ENCODE measurements at regions not wholly inside any gene's neighbourhood (a gene's known extent, or its start where the extent isn't known, plus 50 kb on each side); places are given as distances from the start of the nearest gene placed in this dataset.

DNA sequence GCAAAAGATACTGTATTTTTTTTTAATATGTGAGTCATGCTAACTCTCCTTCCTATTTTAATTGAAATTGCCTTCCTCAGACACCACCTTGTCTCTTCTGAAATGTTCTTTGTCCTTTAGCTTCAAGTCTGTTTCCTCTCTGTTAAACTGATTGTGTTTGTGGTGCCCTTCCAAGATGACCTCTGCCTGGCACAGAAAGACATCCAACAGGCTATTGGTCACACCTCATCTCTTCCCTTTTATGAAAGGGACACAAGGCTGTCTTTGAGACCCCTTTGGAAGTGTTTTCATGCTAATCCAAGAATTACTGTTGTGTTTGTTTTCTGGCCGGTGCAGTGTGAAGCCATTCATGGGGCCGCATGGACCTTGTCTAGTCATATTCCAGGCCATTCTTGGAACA, 94.0 kb upstream of the PIK3C3 start:
- 89 to 92% methylated on average over 2 of the region's 2 CpGs for WGBS, 2 donors
- H3K36me3 ChIP-seq, result no peaks in the 10 kb centered on the region
- H3K9me3 ChIP-seq, result no peaks in the 10 kb centered on the region
- no peak for DNase-seq
- H3K27ac ChIP-seq, result no peak overlapping the region
- H3K27me3 ChIP-seq, result no peaks in the 10 kb centered on the region
- no peaks in the 10 kb centered on the region for H3K4me1 ChIP-seq
- TF ChIP-seq EP300 (IDR thresholded peaks at IDR 0.05), result no peak
- no peak for TF ChIP-seq POLR2A (IDR thresholded peaks at IDR 0.05)
- TF ChIP-seq POLR2AphosphoS5 (IDR thresholded peaks at IDR 0.05), result no peak
- TF ChIP-seq, protein P1, sequence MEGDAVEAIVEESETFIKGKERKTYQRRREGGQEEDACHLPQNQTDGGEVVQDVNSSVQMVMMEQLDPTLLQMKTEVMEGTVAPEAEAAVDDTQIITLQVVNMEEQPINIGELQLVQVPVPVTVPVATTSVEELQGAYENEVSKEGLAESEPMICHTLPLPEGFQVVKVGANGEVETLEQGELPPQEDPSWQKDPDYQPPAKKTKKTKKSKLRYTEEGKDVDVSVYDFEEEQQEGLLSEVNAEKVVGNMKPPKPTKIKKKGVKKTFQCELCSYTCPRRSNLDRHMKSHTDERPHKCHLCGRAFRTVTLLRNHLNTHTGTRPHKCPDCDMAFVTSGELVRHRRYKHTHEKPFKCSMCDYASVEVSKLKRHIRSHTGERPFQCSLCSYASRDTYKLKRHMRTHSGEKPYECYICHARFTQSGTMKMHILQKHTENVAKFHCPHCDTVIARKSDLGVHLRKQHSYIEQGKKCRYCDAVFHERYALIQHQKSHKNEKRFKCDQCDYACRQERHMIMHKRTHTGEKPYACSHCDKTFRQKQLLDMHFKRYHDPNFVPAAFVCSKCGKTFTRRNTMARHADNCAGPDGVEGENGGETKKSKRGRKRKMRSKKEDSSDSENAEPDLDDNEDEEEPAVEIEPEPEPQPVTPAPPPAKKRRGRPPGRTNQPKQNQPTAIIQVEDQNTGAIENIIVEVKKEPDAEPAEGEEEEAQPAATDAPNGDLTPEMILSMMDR (IDR thresholded peaks at IDR 0.05), result no peak
- H3K4me3 ChIP-seq, result no peak overlapping the region
- intact Hi-C loops (cut with DNase I), result no loop called here

DNA sequence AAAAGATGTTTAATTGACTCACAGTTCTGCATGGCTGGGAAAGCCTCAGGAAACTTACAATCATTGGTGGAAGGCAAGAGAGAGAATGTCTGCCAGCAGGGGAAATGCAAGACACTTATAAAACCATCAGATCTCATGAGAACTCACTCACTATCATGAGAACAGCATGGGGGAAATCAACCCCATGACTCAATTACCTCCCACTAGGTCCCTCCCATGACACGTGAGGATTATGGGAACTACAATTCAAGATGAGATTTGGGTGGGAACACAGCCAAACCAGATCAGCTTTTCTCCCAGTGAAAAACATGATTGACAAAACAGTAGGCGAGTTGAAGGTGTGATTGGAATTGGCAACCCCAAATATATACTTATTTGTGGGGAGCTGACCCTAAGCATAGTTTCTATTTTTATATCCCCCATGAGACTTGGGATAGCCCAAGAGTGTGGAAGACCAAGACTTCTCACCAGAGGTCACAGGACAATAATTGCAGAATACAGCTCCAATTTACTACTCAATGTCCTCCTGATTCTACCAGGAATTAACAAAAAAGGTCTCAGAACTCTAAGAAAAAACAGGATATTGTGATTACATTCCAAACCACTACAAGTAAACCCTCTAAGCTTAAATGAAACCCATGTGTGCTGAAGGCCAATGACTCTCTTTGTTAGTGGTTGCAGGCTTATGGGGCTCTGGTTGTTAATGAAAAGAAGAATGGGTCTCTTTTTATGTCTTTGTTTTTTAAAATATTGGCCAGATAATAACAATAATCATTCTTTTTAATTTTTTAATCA, 96.1 kb upstream of the PIK3C3 start:
- intact Hi-C loops (cut with DNase I), result no loop called here
- no peak for DNase-seq
- TF ChIP-seq POLR2AphosphoS5 (IDR thresholded peaks at IDR 0.05) (no peak), EP300 (IDR thresholded peaks at IDR 0.05) (no peak), POLR2A (IDR thresholded peaks at IDR 0.05) (no peak)
- TF ChIP-seq, protein P1 (IDR thresholded peaks at IDR 0.05), result no peak

DNA sequence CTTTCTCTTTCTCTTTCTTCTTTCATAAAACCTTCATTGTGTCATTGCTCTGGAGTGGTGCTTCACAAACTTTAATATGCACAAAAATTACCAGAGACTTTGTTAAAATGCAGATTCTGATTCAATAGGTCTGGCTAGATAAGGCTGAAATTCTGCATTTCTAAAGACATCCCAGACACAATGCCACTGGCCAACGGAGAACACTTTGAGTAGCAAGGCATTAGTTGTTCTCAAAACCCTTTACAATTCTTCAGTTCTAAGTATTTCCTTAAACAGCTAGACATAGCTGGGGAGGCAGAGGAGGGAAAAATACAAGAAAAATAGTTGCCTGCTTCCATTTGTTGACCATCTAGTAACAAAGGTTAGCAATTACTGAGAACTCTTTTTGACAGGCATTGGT, 101.8 kb upstream of the PIK3C3 start:
- DNase-seq, result no peak
- TF ChIP-seq, protein P1 (IDR thresholded peaks at IDR 0.05), result no peak
- TF ChIP-seq EP300 (IDR thresholded peaks at IDR 0.05), result no peak
- no peak for TF ChIP-seq POLR2A (IDR thresholded peaks at IDR 0.05)
- no peak for TF ChIP-seq POLR2AphosphoS5 (IDR thresholded peaks at IDR 0.05)
- Histone ChIP-seq H3K4me3 (no peak overlapping the region), H3K4me1 (no peaks in the 10 kb centered on the region), H3K27me3 (no peaks in the 10 kb centered on the region), H3K9me3 (no peaks in the 10 kb centered on the region), H3K36me3 (no peaks in the 10 kb centered on the region), H3K27ac (no peak overlapping the region)
- WGBS, 2 donors, result 53 to 56% methylated on average over 1 of the region's 1 CpG
- intact Hi-C loops (cut with DNase I), result no loop called here

More for the DNA sequence above, 96.1 kb upstream of the PIK3C3 start:
- Histone ChIP-seq H3K9me3 (no peaks in the 10 kb centered on the region), H3K36me3 (no peaks in the 10 kb centered on the region), H3K27me3 (no peaks in the 10 kb centered on the region), H3K27ac (no peak overlapping the region), H3K4me1 (no peaks in the 10 kb centered on the region), H3K4me3 (no peak overlapping the region)
- WGBS, 2 donors, result 53 to 72% methylated on average over 2 of the region's 2 CpGs

DNA sequence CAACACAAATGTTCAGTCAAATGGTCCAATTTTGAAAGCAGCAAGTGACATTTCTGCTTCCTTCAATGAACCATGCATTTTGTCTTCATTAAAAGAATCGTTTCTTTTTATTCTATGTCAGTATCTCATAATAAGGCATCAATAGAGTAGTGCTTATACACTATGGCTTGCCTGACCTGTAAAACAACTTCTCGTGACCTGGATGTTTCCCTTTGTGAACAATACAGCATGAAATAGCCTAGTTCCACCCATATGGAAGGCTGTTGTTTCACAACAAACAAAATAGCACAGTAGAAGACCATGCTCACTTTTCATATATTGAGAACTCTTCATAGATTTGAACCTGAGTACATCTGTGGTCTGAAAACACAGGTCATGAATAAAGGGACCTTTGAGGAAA, 104.3 kb upstream of the PIK3C3 start:
- Histone ChIP-seq H3K4me1 (no peaks in the 10 kb centered on the region), H3K27ac (no peak overlapping the region), H3K27me3 (no peaks in the 10 kb centered on the region), H3K4me3 (no peak overlapping the region), H3K36me3 (no peaks in the 10 kb centered on the region), H3K9me3 (no peaks in the 10 kb centered on the region)
- WGBS, 2 donors, result 52 to 78% methylated on average over 2 of the region's 2 CpGs
- no peak for DNase-seq
- TF ChIP-seq, protein P1 (IDR thresholded peaks at IDR 0.05), result no peak
- no peak for TF ChIP-seq POLR2A (IDR thresholded peaks at IDR 0.05)
- no peak for TF ChIP-seq EP300 (IDR thresholded peaks at IDR 0.05)
- no peak for TF ChIP-seq POLR2AphosphoS5 (IDR thresholded peaks at IDR 0.05)
- intact Hi-C loops (cut with DNase I), result no loop called here

DNA sequence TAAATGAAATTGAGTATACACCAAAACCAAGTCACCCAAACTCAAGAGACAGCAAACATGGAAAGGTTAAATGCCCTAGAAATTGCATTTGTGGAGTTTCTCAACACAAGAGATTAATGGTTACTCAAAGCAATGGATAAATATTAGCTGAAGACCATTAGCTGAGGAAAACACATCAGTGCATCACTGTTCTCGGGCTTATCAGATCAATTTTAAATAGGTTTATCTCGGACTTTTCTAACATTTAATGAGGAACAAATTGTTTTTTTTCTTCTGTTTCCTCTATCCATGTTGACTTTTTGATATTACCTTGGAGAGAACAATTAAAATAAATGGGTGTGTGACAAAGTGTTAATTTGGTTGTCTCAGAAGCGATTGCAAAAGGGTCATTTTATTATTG, 105.4 kb upstream of the PIK3C3 start:
- Histone ChIP-seq H3K27ac (no peak overlapping the region), H3K27me3 (no peaks in the 10 kb centered on the region), H3K4me1 (no peaks in the 10 kb centered on the region), H3K9me3 (no peaks in the 10 kb centered on the region), H3K36me3 (no peaks in the 10 kb centered on the region), H3K4me3 (no peak overlapping the region)
- no peak for TF ChIP-seq EP300 (IDR thresholded peaks at IDR 0.05)
- no peak for TF ChIP-seq POLR2AphosphoS5 (IDR thresholded peaks at IDR 0.05)
- TF ChIP-seq, protein P1 (IDR thresholded peaks at IDR 0.05), result no peak
- TF ChIP-seq POLR2A (IDR thresholded peaks at IDR 0.05), result no peak
- DNase-seq, result no peak
- 33 to 69% methylated on average over 3 of the region's 3 CpGs for WGBS, 2 donors
- intact Hi-C loops (cut with DNase I), result no loop called here

Measured in sigmoid colon (tissue), 6 donors.